GM19238 (cell line): ENCODE measurements at regions not wholly inside any gene's neighbourhood (a gene's known extent, or its start where the extent isn't known, plus 50 kb on each side); places are given as distances from the start of the nearest gene placed in this dataset.

Experiments
- DNase-seq: peaks from one replicate; pipeline ENCODE4 v3.0.0; 2011; ENCODE audit warnings: low spot score; ENCODE audit not compliant: insufficient read length

DNA sequence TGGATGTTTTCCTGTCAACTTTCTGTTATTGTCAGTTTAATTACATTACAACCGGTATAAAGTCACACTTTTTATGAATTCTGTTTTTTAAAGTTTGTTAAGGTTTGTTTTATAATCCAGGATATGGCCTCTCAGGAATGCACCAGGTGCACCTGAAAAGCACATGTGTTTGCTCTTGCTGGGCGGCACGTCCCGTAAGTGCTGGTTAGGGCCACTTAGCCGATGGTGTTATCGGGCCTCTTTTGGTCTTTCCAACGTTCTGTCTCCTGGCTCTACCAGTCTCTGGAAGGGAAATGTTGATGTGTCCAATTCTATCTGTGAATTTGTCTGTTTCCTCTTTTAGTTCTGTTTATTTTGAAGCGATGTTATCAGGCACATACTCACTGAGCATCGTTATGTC lies 695.7 kb downstream of the BRD1 start:
- DNase-seq = no peak

DNA sequence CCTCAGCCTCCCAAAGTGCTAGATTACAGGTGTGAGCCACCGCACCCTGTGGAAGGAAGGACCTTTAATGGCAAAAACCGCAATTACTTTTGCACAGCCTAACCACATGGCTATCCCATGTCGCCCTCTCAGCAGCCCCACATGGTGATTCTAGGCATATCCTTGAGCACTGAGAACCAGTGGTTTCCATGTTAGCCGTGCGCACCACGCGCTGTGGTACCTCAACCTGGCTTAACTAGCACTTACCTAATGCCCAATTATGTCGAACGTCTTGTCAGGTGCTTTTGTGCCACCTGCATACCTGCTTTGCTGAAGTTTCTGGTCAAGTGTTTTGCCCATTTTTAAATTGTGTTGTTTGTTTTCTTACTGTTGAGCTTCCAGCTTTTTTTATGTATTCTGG lies 697.9 kb downstream of the BRD1 start:
- no peak for DNase-seq

DNA sequence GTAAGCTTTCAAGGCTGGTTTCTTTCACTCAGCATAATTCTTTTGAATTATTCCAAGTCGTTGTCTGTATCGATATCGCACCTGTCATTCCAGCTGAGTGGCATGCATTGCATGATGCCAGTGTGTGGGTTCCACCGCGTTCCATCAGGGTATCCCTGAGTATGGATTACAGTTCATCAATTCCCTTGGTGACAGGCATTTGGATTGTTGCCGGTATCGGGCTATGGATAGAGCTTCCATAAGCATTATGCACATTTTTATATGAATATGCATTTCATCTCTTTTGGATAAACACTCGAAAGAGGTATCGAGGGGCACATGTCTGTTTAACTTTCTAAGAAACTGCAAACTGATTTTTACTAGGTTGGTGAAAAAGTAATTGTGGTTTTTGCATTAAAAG lies 698.8 kb downstream of the BRD1 start:
- DNase-seq = no peak

DNA sequence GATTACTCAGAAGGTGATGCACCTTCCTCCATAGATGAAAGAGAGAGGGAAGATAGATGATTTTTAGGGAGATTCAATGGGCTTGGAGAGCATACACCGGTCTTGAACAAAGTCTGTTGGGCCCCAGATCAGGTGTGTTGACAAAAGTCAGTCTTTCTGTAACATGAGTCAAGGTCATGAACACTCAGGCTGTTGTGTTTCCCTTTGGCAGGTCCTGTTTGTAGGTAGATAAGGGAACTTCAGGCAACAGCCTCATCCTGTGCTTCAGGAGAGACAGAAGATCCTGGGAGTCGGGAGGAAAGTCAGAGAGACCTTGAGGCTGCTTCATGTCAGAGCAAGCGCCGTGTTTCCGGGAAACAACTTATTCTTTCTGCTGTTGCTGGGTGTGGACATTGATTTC lies 703.1 kb downstream of the BRD1 start:
- no peak for DNase-seq

DNA sequence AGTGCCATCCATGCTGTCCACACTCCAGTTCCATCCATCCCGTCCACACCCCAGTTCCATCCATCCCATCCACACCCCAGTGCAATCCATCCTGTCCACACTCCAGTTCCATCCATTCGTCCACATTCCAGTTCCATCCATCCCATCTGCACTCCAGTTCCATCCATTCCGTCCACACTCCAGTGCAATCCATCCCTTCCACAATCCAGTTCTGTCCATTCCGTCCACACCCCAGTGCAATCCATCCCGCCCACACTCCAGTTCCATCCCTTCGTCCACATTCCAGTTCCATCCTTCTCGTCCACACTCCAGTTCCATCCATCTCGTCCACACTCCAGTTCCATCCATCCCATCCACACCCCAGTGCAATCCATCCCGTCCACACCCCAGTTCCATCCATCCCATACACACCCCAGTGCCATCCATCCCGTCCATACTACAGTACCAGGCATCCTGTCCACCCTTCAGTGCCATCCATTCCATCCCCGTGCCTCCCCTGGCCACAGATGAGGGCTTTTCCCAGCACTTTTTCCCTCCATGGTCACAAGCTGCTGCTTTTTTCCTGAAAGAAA lies 704.0 kb downstream of the BRD1 start:
- DNase-seq = no peak

DNA sequence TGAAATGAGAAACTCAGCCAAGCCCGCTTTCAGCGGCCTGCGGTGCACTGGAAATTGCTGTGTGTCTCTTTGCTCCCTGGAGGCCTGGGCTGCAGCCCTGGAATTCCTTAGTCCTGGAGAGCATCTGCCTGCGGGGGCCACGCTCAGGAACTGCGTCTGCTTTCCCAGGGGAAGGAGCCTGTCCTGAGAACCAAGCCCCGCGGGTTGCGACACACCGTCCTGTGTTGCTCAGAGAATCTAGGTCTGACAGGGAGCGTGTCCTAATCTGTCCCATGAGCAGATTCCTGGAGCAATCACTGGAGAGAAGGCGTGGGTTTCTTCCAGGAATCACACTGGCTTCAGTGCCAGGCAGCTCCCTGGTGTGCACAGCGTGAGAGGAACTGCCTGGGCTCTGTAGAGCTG lies 708.1 kb downstream of the BRD1 start:
- no peak for DNase-seq

DNA sequence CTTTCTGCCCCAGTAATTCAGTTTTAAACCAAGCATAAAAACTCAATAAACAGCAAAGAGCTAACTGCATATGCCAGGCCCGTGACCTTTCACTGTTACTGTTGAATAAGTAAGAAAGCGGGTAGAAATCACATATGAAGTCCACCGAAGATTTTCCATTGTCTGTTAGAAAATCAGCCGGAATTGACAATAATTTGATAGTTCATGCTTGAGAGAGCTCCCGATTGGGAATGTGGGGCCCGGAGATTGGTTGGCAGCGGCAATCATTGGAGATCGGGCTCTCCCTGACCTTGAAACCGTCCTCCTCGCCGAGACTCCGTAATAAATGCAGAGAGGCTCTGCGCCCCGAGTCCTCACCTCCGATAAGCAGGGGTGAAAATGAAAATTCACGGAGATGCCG lies 709.6 kb downstream of the BRD1 start:
- DNase-seq = no peak

DNA sequence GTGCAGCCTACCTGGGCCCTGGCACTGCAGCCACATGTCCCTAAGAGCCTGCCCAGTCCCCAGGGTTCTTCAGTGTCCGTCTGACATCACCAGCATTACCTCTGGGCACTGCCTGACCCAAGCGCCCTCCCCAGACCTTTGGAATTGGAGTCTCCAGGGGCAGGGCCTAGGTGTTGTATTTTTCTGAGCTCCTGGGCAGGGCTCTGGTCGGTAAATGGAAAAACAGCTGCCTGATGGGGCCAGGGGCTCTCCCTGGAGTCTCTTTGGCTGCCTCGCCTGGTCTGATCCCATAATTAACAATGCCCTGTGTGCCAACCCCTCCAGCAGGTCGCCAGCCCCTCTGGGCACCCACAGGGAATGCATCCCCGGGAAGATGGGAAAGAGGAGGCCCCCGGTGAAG lies 710.2 kb downstream of the BRD1 start:
- DNase-seq = no peak

DNA sequence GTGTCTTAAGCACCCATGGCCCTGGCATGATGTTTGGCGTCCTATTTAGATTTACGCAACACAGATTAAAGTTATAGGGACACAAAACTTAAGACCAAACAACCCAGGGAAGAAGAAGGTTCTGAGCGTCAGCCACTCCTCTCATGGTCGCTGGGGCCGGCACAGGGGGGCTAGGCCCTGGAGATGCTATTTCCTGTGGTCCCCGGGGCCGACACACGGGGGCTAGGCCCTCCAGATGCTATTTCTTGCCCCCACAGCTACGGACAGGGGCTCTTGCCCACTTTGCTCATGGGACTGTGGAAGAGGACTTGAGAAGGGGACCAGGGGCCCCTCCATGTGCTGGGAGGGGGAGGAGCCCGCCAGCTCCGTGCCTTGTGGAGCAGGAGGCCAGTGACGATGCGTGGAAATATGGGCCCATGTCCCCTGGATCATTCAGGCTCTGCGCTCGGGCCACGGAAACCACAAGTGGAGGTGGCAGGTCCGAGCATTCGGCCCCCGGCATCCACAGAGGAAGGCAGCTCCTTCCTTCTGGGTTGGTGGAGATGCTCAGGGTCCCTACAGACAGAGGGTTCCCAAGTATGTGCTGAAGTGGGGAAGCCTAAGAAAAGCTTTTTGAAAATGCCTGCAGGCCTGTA lies 711.1 kb downstream of the BRD1 start:
- no peak for DNase-seq

DNA sequence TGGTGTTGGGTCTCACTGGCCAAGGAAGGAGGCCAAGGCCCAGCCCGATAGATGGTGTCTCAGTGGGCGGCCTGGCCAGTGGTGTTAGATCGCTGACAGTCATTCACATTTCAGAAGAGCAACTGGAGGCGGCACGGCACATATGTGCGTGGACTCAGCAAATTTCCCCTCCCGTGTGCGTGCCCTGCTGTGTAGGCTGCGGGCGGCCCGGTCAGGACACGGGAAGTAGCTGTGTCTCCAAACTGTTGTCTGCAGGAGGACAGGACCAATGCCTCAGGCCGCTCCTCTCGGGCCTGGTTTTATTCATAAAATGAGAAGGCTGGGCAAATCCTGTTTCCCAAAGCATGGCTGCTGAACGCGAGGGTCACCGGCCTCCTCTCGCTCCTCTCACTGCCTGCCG lies 711.7 kb downstream of the BRD1 start:
- no peak for DNase-seq

DNA sequence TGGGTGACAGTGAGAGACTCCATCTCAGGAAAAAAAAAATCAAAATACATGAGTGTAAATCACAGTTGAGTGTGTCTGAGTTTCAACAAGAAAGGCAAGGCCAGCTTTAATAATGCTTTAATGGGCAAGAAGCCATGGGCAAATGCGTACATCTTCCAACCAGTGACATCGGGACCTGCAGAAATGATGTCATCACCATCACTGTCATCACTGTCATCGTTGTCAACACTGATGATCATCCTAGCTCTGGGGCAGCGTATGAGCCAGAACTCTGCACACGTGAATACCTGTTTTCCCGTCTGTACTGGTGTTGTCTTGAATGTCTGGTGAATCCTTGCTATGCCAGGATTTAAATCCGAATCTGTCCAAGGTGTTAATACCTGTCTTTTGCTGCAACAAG lies 712.5 kb downstream of the BRD1 start:
- DNase-seq = no peak

DNA sequence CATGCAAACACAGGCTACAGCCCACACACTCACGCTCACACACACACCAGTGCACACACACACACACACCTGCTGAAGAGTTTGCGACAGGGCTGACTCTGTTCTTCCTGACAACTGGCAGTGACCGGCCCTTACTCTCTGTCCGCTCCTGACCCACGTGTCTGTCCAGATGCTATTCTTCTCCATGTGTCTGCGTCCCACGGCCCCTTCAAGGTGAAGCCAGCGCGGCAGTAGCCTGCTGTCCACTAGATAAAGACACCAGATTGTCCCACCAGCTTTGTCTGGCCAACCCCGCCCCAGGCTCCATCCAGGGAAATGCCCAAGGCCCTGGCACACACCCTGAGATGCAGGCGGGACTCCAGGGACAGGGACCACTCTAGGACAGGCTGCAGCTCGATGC lies 713.9 kb downstream of the BRD1 start:
- DNase-seq = no peak

DNA sequence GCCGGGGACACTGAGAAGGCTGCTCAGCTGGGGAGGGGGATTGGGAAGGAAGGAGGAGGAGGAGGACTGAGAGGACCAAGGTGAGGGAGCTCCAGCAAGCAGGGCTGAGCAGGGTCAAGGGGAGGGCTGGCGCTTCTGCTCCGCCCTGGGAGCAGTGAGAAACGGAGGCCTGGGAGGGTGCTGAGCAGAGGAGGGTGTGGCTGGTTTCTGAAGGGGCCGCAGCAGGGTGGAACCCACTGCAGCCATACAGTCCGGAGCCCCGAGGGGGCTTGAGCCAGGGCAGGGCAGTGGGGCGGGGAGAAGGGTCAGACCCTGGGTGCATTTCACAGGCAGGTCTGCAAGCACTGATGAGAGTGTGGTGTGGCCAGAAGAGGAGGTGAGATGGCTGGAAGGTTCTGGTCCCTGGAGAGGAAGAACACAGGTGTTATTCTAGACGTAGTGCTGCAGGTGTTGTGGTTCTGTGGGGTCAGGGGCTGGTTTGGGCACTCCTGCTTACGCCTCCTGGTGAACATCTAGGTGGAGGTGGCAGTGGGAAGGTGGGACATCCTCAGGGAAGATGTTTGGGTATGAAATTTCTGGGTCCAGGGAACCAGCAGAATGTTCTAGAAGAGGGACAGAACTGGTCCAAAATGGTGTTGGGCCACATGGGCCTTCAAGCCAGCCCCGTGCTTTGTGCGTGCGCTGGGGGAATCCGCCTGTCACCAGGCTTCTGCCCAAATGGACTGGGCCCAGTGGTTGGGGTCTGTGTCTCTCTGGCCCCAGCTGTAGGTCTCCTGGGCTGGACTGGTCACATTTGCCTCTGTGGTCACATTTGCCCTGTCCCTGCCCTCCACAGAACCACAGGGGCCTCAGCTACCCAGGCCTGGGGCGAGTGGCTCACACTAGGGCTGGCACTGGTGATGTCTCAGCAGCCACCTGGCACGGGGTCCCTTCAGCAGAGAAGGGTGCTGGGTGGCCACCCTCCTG lies 714.7 kb downstream of the BRD1 start:
- no peak for DNase-seq

DNA sequence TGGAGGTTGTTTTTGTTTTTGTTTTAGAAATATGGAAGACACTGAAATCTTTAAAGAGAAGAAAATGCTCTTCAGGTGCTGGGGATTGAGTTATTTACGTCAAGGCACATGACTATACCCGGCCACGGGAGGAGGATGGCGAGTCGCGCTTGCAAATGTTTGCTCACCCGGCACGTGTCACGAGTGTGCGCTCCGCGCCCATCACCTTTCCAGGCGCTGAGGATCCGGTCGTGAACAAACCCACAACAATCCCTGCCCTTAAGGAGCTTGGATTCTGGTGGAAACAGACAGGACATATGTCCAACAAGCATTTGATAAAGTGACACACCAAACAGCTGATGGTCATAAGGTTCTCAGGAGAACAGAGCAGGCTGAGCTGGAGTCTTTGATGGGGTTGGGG lies 715.5 kb downstream of the BRD1 start:
- DNase-seq = no peak

DNA sequence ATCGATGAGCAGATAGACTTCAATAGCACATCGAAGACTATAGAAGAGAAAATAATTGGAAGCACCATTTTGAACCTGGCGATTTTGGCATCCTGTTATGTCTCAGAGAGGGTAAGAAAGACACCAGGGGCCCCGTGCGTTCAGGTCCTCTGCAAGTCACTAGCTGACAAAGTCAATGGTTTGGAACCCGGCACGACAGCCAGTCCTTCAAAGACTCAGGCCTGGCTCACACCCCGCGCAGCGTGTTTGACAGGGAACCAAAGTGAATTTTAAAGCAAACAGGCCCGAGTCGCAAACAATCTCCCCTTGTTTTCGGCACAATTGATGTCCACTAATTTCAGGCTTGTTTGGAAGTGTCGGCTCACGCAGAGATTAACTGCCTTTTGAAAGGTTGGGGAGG lies 716.6 kb downstream of the BRD1 start:
- no peak for DNase-seq

DNA sequence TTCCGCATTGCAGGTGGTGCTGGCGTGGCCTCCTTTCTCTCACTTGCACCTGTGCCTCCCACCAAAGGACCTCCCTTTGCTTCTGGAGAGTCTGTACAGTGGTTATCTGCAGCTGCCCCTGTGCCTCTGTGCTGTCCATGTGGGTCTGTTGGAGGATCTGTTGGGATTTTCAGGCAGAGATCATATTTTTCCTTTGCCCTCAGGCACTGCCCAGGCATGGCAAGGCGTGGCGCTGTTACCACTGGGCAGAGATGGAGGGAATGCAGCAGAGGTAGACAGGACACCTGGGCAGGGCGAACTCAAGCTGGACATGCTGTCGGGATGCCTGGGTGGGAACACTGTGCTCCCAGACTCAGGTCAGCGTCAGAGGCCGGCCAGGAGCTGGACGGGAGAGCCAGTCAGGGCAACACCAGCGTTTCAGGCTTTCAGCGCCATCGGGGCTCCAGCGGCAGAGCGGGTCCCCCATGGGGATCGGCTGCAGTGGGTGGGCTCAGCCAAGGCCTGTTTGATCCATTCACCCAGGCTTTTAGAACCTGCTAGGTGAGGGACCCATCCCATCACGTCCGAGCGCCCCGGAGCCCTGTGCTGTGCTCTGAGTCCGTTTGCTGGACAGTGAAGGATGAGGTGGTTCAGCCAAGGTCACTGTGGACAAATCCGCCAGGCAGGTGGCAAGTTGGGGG lies 718.9 kb downstream of the BRD1 start:
- no peak for DNase-seq

DNA sequence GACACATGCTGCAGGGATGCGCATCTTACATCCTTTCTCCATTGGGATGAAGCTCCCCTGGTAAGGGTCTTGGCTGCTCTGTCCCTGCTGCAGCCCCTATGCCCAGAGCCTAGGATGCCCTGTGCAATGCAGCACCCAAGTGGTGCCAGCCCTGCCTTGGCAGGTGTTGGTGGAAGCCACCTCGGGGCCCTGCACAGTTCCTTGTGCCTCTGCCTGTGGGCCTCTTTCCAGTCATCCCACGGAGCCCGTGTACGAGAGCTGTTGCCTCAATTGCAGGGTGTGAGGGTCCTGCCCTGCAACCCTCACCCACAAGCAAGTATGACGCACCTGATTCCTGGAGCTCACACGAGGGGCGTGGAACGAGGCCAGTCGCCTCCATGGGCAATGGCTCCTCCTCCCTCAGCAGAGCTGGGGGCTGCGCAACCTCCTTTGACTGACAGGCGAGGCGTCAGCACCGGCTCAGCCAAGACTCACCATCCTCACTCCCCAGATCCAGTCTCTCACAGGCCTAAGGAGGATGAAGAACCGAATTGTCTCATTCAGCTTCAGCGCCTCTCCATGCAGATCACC lies 719.6 kb downstream of the BRD1 start:
- no peak for DNase-seq

DNA sequence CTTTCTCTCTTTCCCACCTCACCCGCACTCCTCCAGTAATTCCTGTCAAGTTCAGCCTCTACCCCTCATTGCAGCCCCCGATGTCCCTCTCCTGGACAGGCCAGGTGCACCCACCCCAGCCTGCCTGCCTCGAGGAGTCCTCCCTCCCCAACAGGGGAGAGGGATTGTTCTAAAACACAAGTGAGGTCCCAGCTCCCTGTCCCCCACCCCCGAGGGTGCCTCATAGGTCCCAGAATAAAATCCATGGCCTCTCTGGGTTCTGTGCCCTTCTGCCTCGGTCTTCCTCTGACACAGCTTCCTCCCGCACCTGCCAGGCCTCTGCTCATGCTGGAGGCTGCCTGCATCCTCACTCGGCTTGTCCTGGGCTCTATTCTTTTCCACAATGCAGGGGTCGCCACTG lies 720.1 kb downstream of the BRD1 start:
- no peak for DNase-seq

DNA sequence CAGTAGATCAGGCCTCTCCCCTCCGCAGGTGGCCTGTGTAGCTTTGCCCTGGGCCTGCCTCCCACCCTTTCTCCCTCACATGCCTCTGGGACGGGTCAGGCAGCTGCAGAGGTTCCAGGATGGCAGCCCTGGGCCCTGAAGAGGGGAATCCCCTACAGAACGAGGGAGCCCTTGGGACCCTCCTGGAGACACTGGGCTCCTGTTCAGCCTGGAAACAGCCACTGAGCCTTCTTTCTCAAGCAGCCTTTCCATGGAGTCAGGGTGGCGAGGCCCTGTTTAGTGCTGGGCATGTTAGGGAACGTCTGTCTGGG lies 720.9 kb downstream of the BRD1 start:
- no peak for DNase-seq

DNA sequence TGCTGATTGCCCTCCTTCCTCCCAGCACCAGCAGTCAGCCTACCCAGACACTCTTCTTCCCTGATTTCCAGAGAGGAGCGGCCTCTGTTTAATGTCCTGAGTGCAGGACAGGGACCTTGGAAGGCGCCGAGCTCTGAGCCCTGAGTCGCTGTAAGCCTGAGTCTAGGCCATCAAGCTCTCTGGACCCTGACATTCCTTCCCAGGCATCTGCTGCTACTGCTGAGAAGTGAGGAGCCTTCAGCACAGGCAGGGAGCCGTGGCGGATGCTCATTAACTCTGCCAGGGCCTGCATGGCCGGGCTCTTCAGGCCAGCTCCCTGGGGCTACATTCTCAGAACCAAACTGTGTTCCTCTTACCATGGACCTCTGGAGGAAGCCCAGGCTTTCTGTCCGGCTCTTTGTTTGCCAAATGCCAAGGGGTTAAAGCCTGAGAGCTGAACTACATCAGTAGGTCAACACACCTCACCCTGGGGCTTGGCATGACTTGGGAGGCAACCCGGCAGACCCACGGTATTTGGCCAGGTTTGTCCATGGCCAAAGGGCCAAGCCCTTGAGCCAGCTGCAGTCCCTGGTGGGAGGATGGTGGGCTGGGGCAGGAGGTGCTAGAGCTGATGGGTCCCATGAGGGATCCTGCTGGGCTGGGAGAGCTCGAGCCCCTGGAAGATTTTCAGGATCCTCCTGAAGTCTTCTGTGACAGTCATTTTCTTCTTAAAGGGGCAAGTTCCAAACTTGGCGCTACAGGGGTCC lies 721.4 kb downstream of the BRD1 start:
- DNase-seq = no peak

DNA sequence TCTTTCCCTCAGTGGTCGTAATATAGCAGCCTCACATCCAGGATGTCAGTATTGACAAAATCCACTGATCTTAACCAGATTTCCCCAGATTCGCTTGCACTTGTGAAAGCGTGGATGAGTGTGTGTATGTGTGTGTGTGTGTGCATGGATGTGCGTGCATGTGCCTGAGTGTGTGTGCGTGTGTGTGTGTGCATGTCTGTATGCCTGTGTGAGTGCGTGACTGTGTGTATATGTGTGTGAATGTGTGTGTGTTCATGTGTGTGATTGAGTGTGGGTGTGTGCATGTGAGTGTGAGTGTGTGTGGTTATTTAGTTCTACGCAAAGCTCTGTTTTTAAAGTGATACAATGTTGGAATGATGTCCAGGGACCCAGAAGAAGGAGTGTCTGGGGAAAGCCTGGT lies 723.2 kb downstream of the BRD1 start:
- DNase-seq = no peak
